ENCODE measurements at regions not wholly inside any gene's neighbourhood (a gene's known extent, or its start where the extent isn't known, plus 50 kb on each side); places are given as distances from the start of the nearest gene placed in this dataset.

- TF ChIP-seq CTCF (IDR thresholded peaks at IDR 0.05) (no peak), POLR2A (IDR thresholded peaks at IDR 0.05) (no peak)
Measured at GRCh38 chr2:175852879-175853615, 149.0 kb downstream of the LNPK start.
